HuH-7 (cell line): ENCODE measurements at regions not wholly inside any gene's neighbourhood (a gene's known extent, or its start where the extent isn't known, plus 50 kb on each side); places are given as distances from the start of the nearest gene placed in this dataset.
"Not testable (repeated sequence)": the region's sequence is repeated elsewhere in the genome, so short reads cannot be mapped to it uniquely, and the experiment has no call there.

Experiments used
- DNase-seq: peaks from one replicate; pipeline ENCODE4 v3.0.0; 2011; ENCODE audit warnings: low spot score

DNA sequence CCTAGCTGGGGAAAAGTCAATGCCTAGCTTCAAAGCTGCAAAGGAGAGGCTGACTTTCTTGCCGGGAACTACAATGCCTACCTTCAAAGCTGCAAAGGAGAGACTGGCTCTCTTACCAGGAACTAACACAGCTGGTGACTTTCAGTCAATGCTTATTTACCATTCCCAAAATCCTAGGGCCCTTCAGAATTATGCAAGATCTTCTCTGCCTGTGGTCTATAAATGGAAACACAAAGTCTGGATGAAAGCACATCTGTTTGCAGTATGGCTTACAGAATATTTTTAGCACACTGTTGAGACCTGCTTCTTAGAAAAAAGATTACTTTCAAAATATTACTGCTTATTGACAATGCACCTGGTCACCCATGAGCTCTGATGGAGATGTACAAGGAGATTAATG is 259.4 kb downstream of the PLK2 start:
- no peak for DNase-seq

DNA sequence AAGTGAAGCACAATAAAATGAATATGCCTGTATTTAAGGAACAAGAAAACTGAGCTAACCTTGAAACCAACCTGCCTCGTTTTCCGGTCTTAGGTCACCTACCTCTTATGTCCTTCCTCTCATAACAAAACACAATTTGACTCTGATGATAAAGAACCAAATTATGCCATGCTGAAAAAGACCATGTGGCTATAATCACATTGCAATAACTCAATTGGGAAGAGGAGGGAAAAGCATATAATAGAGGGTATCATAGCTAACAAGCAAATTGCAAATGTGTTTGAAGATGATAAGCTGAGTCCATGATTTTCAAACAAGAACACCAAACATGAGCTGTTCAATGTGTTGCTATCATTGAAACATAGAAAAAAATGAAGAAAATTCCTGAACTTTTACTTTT is 260.8 kb downstream of the PLK2 start:
- DNase-seq: no peak

DNA sequence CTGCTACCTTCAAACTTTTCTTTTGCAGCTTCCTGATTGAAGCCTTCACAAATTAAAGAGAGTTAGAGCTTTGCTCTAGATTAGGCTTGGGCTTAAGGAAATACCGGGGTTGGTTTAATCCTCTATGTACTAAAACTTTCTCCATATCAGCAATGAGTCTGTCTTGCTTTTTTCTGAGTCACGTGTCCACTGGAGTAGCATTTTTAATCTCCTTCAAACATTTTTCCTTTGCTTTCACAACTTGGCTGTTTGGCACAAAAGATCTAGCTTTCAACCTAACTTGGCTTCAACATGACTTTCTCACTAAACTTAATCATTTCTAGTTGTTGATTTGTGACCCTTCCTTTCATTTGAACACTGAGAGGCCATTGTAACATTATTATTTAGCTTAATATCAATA is 261.6 kb downstream of the PLK2 start:
- no peak for DNase-seq

DNA sequence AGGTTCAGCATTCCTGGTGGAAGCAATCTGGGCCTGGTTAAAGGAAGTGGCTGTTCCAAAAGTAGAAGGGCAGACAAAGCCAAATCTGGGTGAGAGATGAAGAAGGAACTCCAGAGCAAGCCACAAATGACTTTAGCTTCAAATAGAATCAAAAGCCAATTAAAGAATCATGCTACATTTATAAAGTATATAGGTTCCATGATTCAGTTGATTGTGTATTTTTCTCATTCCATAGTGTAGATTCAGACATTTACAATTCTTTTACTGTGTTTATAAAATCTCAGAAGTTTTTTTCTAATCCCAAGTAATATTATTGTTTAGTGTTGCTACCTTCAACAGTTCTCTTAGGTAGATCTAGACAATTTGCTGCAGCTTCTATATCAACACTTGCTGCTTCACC is 262.0 kb downstream of the PLK2 start:
- no peak for DNase-seq

DNA sequence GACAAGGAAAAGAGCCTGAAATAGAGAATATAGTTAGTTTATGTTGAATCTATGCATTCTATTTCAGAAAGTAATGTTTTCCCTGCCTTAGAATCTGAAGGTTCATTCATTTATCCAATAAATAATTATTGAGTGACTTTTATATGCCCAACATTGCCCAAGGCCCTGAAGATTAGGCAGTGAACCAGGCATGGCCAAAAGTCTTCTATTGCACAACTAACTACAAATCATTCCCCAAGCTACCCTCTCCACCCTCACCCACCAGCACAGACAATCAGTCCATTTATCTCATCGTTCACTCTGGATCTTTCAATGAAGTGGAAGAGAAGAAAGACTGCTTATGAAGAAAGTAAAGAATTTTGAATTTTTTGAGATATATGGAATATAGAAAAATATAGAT is 268.4 kb downstream of the PLK2 start:
- DNase-seq: no peak

DNA sequence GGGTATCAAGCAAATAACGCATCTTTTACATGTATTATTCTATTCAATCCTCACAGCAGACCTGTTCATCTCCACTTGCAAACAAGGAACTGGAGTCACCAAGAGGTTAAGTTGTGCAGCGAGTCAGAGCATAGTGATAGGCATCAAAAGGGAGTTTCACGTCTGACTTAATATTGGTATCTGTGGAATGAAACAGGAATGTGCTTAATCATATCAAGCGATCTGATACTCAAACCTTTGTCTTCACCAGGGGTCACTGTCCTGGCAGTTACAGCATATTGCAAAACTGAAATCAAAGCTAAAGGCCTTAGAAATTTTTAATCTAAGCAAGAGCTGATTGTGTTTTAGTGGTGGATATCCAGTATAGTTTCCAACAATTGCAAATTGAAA is 271.6 kb downstream of the PLK2 start:
- DNase-seq: no peak

DNA sequence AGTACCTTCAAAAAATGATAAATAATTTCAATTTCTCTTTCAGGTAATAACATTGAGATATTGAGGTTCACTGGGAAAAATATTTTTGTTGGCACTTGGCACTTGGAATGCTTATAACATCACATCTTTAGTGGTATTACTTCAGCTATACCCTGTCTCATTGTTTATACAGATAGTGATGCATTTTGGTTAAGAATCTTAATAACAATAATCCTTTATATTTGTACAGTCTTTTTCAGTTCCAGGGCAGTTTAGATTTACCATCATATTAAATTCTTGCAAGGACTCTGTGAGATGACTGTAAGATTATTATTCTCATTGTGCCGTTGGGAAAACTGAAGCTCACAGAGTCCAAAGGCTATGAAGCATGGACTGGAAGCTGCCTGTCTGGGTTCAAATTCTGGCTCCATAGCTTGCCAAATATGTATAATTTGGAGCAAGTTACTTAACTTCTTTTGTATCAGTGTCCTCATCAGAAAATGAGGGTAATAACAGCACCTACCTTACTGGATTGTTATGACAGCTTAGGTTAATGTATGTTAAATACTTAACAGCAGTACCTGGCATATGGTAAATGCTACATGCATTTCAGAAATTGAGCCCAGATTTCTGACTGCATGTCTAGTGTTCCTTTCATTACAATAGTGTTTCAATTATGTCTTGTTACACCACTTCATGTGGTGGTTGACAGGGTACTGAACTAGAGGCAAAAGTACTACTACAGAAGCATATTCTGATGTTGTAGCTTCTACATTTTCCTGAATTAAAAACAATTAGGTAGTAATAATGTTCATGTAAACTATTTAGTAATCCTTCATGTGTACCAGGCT is 272.2 kb downstream of the PLK2 start:
- DNase-seq: no peak

DNA sequence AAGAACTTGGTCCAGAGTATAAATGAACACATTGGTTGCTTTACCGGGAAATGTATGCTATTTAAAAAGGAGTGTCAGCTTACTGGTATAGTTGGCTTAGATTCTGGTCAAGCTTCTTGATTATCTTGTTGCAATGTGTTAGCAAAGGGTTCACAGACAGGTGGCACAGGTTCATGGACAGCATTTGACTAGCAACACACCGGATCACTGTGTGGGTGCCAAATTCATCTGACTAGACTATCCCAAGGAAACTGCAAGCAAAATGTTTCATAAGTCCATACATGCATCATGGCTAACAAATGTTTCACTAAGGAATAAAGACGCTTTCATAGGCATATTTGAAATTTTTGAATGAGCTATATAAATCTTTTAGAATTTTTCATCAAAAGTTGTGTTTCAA is 274.1 kb downstream of the PLK2 start:
- DNase-seq: no peak

DNA sequence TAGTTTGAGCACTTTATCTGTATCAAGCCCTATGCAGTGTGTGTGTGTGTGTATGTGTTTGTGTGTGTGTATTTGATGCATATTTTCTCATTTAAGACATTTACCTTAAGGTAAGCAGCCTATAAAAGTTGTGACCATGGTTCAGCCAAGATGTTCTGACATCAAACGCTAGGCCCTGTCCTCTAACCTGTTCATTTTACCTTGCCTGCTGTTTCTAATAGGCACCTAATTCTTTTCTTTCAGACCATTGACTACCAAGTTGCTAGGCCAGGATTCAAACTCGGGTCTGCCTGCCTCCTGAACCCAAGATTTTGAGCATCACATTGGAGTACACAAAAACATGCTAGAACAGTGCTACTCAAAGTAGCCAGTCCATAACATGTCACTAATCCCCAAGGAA is 274.5 kb downstream of the PLK2 start:
- DNase-seq: no peak

DNA sequence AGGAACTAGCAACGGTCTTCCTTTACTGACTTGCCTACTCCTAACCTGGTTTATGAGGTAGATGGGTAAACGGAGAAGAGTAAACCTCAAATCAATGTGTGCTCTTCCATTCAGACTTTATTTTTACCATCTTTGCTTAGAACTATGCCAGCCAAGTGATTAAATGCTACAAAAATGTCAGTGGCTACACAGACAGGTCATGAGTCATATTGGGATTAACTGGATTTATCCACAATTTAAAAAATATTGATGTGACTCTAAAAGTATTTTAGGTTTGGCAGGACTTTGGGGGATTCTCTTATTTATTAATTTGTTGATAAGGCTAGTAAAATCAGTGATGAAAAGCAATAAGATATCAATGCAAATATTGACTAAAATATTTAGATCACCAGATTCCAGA is 275.0 kb downstream of the PLK2 start:
- DNase-seq: no peak

DNA sequence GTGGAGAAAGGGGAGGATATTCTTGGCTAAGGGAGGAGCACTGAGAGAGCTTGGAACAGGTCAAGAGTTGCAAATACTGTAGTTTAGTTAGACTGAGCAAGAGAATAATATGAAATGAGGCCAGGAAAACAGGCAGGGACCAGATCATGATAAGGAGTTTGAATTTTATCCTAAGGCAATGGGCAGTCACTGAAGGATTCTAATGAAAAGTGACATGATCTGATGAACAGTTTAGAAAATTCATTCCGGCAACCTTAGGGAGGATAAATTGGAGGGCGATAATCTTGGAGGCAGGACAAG is 276.1 kb downstream of the PLK2 start:
- no peak for DNase-seq

DNA sequence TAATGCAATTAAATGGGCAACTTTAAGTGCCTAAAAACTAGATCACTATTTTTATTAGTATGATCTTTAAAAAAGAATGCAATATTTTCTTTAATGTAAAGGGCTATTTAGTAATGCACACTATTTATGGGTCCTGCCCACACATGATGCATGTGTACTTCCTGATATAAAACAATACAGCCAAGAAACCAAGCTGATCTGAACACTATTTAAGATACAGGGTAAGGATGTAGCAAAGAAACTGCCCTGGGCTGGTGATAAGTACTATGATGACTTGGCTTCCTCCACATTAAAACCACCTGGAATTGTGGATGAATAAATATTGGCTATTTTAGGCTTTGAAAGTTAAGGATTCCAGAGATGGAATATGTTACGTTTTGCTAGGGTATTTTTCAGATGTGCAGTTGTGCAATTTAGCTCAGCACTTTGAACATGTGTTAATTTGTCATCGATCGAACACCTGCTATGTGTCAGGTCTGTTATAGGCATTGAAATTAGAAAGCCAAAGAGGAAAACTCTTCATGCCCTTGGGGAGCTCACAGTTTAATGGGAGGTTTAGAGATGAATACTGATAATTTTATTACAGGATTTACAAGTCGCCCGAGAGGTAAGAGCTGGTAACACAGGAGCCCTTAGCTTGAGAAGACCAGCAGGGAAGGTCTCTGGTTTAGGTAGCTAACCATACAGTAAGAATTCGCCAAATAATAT is 276.7 kb downstream of the PLK2 start:
- DNase-seq: no peak

DNA sequence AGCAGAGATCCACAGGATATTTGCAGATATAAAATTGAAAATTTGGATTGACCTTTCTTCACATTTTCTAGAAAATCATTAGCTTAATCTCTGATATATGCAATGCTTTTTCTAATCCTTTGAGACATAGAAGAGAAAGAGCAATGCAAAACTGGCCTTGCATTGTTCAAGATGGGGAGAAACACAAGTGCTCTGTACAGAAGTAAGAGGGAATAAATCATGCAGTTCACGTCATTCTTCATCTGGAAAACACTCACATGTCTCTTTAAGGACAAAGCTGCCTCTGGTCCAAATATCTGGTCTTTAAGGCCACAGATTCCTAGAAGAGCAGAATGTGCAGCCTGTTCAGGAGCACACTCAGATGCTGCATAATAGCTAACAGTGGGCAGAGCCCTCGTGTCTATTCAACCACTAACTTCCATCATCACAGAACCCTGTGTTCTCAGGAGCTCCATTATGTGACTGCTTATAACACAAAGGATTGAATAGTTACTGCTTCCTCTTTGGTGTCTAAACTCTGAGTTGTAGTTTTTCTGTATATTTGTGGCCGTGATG is 277.5 kb downstream of the PLK2 start:
- no peak for DNase-seq

DNA sequence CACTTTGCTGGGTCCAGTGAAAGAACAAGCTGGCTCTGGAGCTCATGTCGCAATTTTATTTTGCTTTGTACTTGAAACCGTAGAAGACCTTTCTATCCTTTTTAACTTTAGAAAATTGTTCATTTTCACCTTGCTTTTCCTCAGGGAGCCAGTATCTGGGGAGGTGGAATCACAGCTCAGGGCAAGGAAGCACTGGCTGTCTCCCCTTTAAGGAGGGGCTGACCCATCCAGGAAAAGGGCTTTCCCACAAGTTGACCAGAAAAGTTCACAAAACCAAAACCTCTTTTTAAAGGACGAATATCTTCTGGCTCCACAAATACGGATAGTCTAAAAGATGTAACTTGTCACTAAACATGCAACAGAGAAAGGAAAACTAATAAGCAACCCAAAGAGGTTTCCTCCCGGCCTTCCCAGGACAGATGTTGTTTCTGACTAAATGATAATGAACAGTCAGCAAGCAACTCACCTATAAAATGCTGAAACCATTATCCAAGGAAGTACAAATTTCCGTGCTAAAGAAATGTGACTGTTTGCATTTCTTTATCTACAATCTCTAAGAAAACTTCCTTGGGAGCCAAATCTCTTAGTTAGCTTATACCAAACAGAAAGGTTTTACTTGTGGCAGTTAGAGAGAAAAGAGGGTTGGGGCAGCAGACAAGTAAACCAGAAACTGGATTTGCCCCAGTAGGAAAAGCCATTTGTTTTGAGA is 278.2 kb downstream of the PLK2 start:
- DNase-seq: no peak

DNA sequence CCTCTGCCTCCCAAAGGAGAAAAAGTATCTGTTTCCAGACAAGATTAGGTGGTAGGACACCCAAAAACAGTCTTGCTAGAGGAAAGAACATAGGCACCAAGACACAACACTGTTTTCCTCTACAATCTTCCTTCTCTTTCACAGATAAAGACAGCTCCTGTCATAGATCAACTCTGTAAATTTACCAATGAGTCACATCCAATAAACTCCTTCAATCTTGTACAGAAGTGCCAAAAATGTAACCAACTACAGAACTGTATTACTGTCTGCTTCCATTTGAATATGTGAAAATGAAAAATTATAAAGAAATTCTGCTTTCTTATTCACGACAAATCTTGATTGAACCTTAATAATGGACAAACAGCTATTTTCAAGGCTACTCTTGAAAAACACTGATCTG is 286.9 kb downstream of the PLK2 start:
- no peak for DNase-seq

DNA sequence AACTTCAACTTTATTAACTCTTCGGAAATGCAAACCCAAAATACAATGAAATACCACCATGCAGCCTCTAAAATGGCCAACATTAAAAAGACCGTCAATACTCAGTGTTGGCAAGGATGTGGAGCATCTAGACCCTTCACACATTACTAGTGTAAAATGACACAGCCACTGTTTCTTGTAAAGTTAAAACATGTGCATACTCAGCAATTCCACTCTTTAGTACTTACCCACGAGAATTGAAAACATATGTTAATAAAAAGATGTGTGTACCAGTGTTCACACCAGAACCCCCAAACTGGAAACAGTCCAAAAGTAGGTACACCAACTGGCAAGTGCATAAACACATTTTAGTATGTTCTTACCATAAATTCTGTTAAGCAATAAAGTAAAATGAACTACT is 294.7 kb downstream of the PLK2 start:
- DNase-seq: no peak

DNA sequence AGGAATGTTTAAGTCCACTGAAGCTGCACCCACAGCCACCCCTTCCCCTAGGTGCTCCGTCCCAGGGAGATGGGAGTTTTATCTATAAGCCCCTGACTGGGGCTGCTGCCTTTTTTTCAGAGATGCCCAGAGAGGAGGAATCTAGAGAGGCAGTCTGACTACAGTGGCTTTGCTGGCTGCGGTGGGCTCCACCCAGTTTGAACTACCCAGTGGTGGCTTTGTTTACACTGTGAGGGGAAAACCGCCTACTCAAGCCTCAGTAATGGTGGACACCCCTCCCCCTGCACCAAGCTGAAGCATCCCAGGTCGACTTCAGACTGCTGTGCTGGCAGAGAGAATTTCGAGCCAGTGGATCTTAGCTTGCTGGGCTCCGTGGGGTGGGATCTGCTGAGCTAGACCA is 298.0 kb downstream of the PLK2 start:
- not testable (repeated sequence) for DNase-seq

DNA sequence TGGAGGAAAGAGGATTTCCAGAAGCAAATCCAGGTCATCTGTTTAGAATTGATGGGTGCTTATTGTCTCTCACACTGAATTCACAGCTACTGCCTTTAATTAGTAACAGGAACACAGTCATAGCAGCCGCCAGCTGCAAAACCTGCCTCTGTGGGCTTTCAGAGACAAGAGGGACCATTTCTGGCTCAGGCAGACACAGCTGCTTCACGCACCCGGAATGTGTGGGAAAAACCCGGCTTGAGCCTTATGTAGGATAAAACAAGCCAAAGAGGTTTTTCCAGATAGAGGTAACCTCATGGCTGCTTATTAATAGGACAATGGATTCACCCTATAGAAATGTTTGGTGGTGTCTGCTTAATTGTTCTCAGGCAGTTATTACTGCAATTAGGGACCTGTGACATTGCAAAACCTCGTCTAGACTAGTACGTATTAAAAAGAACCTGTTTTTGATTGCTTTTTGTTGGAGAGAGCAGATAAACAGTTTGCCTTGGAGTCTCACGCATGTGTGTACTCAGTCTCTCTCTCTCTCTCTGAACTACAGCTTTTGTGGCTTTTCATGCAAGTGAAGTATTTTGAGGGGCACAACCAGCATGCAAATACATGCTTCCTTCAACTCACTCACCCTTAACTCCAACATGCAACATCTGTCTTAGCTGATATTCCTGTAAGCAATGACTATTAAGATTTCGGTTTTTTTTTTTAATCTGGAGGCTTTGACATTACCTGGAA is 302.7 kb downstream of the PLK2 start:
- no peak for DNase-seq

DNA sequence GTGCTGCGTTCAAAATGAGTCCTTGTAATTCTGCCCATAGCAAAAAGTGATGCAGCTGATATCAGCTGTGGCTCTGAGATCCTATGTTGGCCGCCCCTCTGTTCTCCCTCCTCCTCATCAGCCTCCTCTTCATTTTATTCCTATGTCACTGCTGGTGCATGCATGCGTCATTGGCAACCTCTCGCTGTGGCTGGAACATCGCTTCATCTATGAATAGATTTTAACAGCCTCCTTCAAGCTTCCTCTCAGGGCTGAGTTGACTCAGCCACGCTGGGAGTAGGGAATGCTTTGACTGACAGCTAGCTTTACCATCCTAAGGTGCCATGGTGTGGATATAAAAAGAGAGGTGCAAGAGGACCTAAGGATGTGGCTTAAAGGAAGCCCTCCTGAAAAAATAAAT is 303.5 kb downstream of the PLK2 start:
- no peak for DNase-seq

DNA sequence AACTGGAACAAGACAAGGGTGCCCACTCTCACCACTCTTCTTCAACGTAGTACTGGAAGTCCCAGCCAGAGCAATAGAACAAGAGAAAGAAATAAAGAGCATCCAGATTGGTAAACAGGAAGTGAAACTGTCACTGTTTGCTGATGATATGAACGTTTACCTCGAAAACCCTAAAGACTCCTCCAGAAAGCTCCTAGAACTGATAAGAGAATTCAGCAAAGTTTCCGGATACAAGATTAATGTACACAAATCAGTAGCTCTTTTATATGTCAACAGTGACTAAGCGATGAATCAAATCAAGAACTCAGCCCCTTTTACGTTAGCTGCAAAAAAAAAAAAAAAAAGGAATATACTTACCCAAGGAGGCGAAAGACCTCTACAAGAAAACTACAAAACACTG is 306.6 kb downstream of the PLK2 start:
- no peak for DNase-seq

DNA sequence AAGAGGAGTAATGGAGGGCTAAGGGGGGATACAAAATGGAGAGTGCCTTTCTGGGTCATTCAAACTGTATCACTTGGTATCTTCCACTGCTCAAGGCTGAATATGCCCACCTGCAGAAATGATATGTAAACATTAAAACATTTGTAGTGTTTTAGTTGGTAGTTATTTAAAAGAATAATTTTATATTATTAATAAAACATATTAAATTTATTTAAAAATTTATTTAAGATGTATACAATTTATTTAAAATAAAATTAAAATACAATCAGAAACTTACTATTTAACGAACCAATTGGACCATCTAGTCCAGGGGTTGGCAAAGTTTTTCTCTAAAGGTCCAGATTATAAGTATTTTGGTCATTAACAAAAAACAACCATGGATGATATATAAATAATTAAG is 308.5 kb downstream of the PLK2 start:
- DNase-seq: no peak

DNA sequence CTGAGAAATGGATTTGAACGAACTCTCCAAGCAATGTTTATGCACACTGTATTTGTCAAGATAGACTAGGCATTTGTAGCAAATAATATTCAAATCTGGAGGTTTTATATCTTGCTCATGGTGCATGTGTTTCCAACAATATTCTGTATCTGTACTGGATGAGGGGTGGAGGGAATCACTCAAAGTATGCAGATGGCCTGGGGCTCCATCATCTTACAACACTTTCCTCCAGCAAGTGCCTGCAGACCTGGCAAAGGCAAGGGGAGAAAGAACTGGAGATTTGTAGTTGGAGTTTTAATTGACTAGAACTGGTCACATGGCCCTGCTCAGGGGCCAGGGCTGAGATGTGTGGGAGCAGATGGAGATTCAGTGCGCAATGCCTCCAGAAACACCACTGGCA is 309.0 kb downstream of the PLK2 start:
- DNase-seq: no peak
